ENCODE measurements at regions not wholly inside any gene's neighbourhood (a gene's known extent, or its start where the extent isn't known, plus 50 kb on each side); places are given as distances from the start of the nearest gene placed in this dataset.
A peak's percentile ranks its signal among the peaks of the same experiment; 100 is the strongest.
"Not testable (repeated sequence)": the region's sequence is repeated elsewhere in the genome, so short reads cannot be mapped to it uniquely, and the experiment has no call there.

DNA sequence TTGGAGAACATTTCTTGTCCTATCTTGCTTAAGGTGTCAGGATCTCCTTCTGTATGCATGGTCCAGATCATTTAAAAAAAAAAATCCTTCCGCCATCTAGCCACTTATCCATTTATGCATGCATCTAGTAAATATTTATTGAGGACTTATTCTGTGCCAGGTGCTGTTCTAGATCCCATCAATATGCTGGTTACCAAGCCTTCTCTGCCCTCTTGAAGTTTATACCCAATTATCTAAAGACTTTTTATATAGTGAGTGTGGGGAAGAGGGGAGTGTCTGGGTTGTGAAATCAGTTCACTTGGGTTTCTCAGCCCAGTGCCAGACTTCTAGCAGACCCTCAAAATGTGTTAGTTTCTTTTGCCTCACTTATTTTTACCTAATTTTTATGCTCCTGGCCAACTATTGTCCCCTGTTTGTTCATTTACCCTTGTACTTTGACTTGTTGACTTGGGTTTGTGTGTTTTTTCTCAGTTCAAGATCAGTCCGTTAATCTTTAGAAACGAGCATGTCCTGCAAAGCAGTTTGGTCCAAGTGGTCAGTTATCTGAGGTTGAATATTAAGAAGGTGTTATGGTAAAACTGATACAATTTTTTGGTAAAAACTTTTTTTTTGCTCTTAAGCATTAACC lies 488.9 kb downstream of the PCNX1 start:
- no peak overlapping the region for H3K4me3 ChIP-seq (ENCODE audit: low read length)
- no peak for DNase-seq (ENCODE audit: low read depth)
- no peak for TF ChIP-seq CTCF (conservative IDR thresholded peaks at IDR 0.05; ENCODE audit: low read depth, low read length)

GRCh38 chr14:71397371-71397770 lies 490.1 kb downstream of the PCNX1 start:
- TF ChIP-seq CTCF (conservative IDR thresholded peaks at IDR 0.05; ENCODE audit: low read depth, low read length) = no peak
- no peak for DNase-seq (ENCODE audit: low read depth)
- H3K4me3 ChIP-seq (ENCODE audit: low read length) = no peak overlapping the region

DNA sequence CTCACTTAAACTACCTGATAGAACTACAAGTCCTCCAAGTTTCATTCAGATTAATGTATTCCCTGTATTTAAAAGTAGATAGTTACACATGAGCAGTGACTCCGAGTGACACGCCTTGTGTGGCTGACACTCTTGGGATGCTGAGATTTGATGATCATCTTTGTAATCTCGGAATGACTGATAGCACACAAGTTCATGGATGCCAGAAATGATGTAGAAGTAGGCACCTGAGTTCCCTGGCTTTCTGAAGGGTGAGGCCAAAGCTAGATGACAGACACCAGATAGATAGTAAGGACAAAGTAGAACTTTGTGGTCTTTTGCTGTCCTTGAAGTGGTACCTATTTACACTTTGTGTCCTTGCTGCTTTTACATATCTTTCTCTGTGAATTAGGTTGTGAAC lies 491.2 kb downstream of the PCNX1 start:
- no peak for DNase-seq (ENCODE audit: low read depth)
- no peak for TF ChIP-seq CTCF (conservative IDR thresholded peaks at IDR 0.05; ENCODE audit: low read depth, low read length)
- no peak overlapping the region for H3K4me3 ChIP-seq (ENCODE audit: low read length)

DNA sequence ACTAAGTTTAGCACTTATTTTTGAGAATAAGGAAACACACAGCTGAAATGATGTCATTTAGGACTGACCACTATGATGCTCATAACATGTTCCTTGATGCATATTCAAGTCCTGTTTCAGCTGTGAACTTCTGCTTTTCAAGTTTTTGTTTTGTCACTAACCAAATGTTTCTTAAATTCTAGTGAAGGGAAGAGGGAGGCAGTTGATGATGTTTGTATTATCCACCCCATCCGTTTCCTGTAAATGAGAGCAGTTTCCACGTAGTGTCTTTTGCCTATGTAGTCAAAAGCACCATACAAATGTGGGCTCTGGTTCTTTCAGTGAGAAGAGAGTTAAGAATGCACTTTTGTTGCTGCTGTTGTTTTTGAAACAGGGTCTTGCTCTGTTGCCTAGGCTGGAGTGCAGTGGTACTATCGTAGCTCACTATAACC lies 491.8 kb downstream of the PCNX1 start:
- no peak for TF ChIP-seq CTCF (conservative IDR thresholded peaks at IDR 0.05; ENCODE audit: low read depth, low read length)
- no peak overlapping the region for H3K4me3 ChIP-seq (ENCODE audit: low read length)
- no peak for DNase-seq (ENCODE audit: low read depth)

GRCh38 chr14:71400871-71401321 lies 493.6 kb downstream of the PCNX1 start:
- no peak overlapping the region for H3K4me3 ChIP-seq (ENCODE audit: low read length)
- TF ChIP-seq CTCF (conservative IDR thresholded peaks at IDR 0.05; ENCODE audit: low read depth, low read length) = no peak
- DNase-seq (ENCODE audit: low read depth) = peak; percentile 17

- DNase-seq (ENCODE audit: low read depth) = peak; percentile 30
These were observed 495.2 kb downstream of the PCNX1 start for GRCh38 chr14:71402415-71402814.

GRCh38 chr14:71403656-71404055 lies 496.4 kb downstream of the PCNX1 start:
- no peak for DNase-seq (ENCODE audit: low read depth)

More at GRCh38 chr14:71402415-71402814, 495.2 kb downstream of the PCNX1 start:
- not testable (repeated sequence) for H3K4me3 ChIP-seq (ENCODE audit: low read length)

More at GRCh38 chr14:71403656-71404055, 496.4 kb downstream of the PCNX1 start:
- no peak overlapping the region for H3K4me3 ChIP-seq (ENCODE audit: low read length)
- no peak for TF ChIP-seq CTCF (conservative IDR thresholded peaks at IDR 0.05; ENCODE audit: low read depth, low read length)
